Esophagus muscularis mucosa (tissue), 4 donors: ENCODE measurements at regions not wholly inside any gene's neighbourhood (a gene's known extent, or its start where the extent isn't known, plus 50 kb on each side); places are given as distances from the start of the nearest gene placed in this dataset.

ENCODE experiments used
- DNase-seq: peaks from one replicate; pipeline ENCODE4 v3.0.0-alpha.2; 2017; ENCODE audit errors: extremely low spot score
- H3K27ac ChIP-seq, 4 donors: fragments of 200-600 bp; sonication (generic); replicated peaks in 1 of 4; 1 replicate in 3 of 4; 2 replicates in 1 of 4; pipeline ENCODE4 v1.5.1; 2016 to 2019; ENCODE audit warnings: mild to moderate bottlenecking in 1 of 4
- H3K27me3 ChIP-seq, 4 donors: fragments of 200-600 bp; sonication (generic); one replicate each; pipeline versions ENCODE4 v1.5.1 to v1.6.0; 2016 to 2019
- H3K36me3 ChIP-seq, 4 donors: fragments of 200-600 bp; sonication (generic); one replicate each; pipeline ENCODE4 v1.5.1; 2016 to 2019
- H3K4me1 ChIP-seq, 4 donors: fragments of 200-600 bp; sonication (generic); one replicate each; pipeline ENCODE4 v1.5.1; 2016 to 2019
- H3K4me3 ChIP-seq, 4 donors: fragments of 200-600 bp; sonication (generic); 1 replicate in 2 of 4; 2 replicates in 2 of 4; pipeline ENCODE4 v1.5.1; 2016 to 2019; ENCODE audit warnings: mild to moderate bottlenecking in 4 of 4, moderate library complexity in 1 of 4
- H3K9me3 ChIP-seq, 4 donors: fragments of 200-600 bp; sonication (generic); 1 replicate in 3 of 4; 2 replicates in 1 of 4; pipeline ENCODE4 v1.5.1; 2016 to 2019
- CTCF ChIP-seq, 3 experiments: fragments of 200-600 bp in 2 of 3; fragments of 450-650 bp in 1 of 3; sonication (generic) in 2 of 3; IDR thresholded peaks; one replicate each; pipeline ENCODE4 v1.5.1; 2017 to 2019; ENCODE audit warnings: antibody characterized with exemption in 3 of 3, mild to moderate bottlenecking in 2 of 3, moderate library complexity in 1 of 3
- EP300 ChIP-seq: sonication (generic); formaldehyde crosslinking; IDR thresholded peaks from one replicate; pipeline ENCODE4 v1.6.1; 2017; ENCODE audit warnings: antibody characterized with exemption
- POLR2A ChIP-seq: fragments of 450-650 bp; IDR thresholded peaks from one replicate; pipeline ENCODE4 v1.6.1; 2017; ENCODE audit warnings: antibody characterized with exemption, moderate library complexity, mild to moderate bottlenecking, low read depth
- POLR2AphosphoS5 ChIP-seq, 2 donors: sonication (generic); formaldehyde crosslinking; IDR thresholded peaks; one replicate each; pipeline ENCODE4 v1.6.1; 2017; ENCODE audit warnings: antibody characterized with exemption in 2 of 2
- WGBS: methylation state at CpG from one replicate; pipeline ENCODE4 v1.1.5; 2018; 5-methylcytosine and 5-hydroxymethylcytosine counted together
- intact Hi-C: fragments of 100-400 bp; cut with DNase I; formaldehyde crosslinking; loops from one replicate; pipeline ENCODE4 v1.15.1; 2023

GRCh38 chr7:106518239-106518638 is 142.7 kb downstream of the CCDC71L start:
- no peak for TF ChIP-seq POLR2AphosphoS5 (IDR thresholded peaks at IDR 0.05)
- no peak for TF ChIP-seq EP300
- TF ChIP-seq POLR2A = no peak
- no peak for TF ChIP-seq CTCF (IDR thresholded peaks at IDR 0.05)
- DNase-seq = no peak
- H3K27ac ChIP-seq = no peak overlapping the region
- H3K36me3 ChIP-seq = no peaks in the 10 kb centered on the region
- no peak overlapping the region for H3K4me3 ChIP-seq
- no peaks in the 10 kb centered on the region for H3K4me1 ChIP-seq
- no peaks in the 10 kb centered on the region for H3K9me3 ChIP-seq
- no peaks in the 10 kb centered on the region for H3K27me3 ChIP-seq
- intact Hi-C loops = no loop called here

- DNase-seq = no peak
- no peaks in the 10 kb centered on the region for H3K36me3 ChIP-seq
Observed at GRCh38 chr7:106517508-106517907, 143.4 kb downstream of the CCDC71L start.

GRCh38 chr7:106515321-106515720 is 145.6 kb downstream of the CCDC71L start:
- no peaks in the 10 kb centered on the region for H3K36me3 ChIP-seq
- no peaks in the 10 kb centered on the region for H3K9me3 ChIP-seq
- no peaks in the 10 kb centered on the region for H3K27me3 ChIP-seq
- H3K27ac ChIP-seq = no peak overlapping the region
- intact Hi-C loops = no loop called here
- H3K4me3 ChIP-seq = no peak overlapping the region
- no peaks in the 10 kb centered on the region for H3K4me1 ChIP-seq
- no peak for TF ChIP-seq POLR2AphosphoS5 (IDR thresholded peaks at IDR 0.05)
- no peak for TF ChIP-seq CTCF (IDR thresholded peaks at IDR 0.05)
- TF ChIP-seq EP300 = no peak
- no peak for TF ChIP-seq POLR2A
- DNase-seq = no peak
- WGBS = 67% methylated on average over 3 of the region's 3 CpGs

More at GRCh38 chr7:106517508-106517907, 143.4 kb downstream of the CCDC71L start:
- Histone ChIP-seq H3K27ac (no peak overlapping the region), H3K9me3 (no peaks in the 10 kb centered on the region), H3K4me1 (no peaks in the 10 kb centered on the region), H3K4me3 (no peak overlapping the region), H3K27me3 (no peaks in the 10 kb centered on the region)
- WGBS = 89% methylated on average over 4 of the region's 4 CpGs
- intact Hi-C loops = no loop called here
- TF ChIP-seq CTCF (IDR thresholded peaks at IDR 0.05) = no peak
- TF ChIP-seq POLR2A = no peak
- TF ChIP-seq POLR2AphosphoS5 (IDR thresholded peaks at IDR 0.05) = no peak
- no peak for TF ChIP-seq EP300

GRCh38 chr7:106514881-106515280 is 146.1 kb downstream of the CCDC71L start:
- TF ChIP-seq POLR2A = no peak
- TF ChIP-seq POLR2AphosphoS5 (IDR thresholded peaks at IDR 0.05) = no peak
- TF ChIP-seq CTCF (IDR thresholded peaks at IDR 0.05) = no peak
- TF ChIP-seq EP300 = no peak
- WGBS = 57% methylated on average over 3 of the region's 3 CpGs

GRCh38 chr7:106512217-106512616 is 148.7 kb downstream of the CCDC71L start:
- H3K27ac ChIP-seq = no peak overlapping the region
- no peak overlapping the region for H3K4me3 ChIP-seq
- intact Hi-C loops = no loop called here
- 98% methylated on average over 2 of the region's 2 CpGs for WGBS
- H3K9me3 ChIP-seq = no peaks in the 10 kb centered on the region
- no peaks in the 10 kb centered on the region for H3K27me3 ChIP-seq
- DNase-seq = no peak
- TF ChIP-seq EP300 (no peak), POLR2A (no peak), CTCF (IDR thresholded peaks at IDR 0.05) (no peak), POLR2AphosphoS5 (IDR thresholded peaks at IDR 0.05) (no peak)
- H3K4me1 ChIP-seq = no peaks in the 10 kb centered on the region
- H3K36me3 ChIP-seq = no peaks in the 10 kb centered on the region

More at GRCh38 chr7:106514881-106515280, 146.1 kb downstream of the CCDC71L start:
- H3K4me3 ChIP-seq = no peak overlapping the region
- H3K27me3 ChIP-seq = no peaks in the 10 kb centered on the region
- H3K4me1 ChIP-seq = no peaks in the 10 kb centered on the region
- H3K9me3 ChIP-seq = no peaks in the 10 kb centered on the region
- no peak for DNase-seq
- no peaks in the 10 kb centered on the region for H3K36me3 ChIP-seq
- no peak overlapping the region for H3K27ac ChIP-seq
- intact Hi-C loops = no loop called here
